ENCODE measurements at regions not wholly inside any gene's neighbourhood (a gene's known extent, or its start where the extent isn't known, plus 50 kb on each side); places are given as distances from the start of the nearest gene placed in this dataset.

DNA sequence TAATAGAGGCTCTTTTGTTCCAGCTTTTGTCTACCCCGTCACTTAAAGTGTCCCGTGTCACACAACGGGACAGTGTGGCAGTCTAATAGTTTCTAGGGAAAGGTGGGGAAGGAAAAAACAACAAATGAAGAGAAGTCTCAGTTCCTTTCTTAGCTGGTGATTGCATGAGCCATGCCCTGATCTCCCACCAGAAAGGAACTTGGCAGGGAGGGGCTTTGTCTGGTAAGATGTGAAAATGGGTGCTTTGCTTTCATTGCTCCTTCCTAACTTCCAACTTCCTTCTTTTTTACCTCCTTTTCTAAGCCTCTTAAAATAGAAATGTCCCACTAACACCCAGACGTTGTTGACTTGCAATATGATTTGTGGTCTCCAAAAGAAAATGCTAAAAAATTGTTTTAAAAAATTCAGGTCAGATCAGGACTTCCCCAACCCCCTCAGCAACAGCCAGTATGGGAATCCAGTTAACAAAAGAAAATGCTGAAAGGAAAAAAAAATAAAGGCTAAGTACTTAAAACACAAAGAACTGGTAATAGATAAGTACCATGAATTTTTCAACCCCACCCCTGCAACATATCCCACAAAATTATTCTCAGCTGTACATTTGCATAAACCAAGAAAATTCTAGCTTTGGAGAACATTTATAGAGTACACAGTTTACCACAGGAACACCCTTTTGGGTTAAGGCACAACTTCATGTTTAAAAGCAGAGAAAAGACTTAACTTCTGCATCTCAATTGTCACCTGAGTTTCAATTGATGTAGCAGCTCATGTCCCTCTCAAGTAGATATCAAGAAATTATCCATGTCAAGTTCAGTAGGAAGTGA, 106.2 kb downstream of the NIBAN1 start:
- Histone ChIP-seq H3K9me2 (ENCODE audit: insufficient read depth) (no peaks in the 10 kb centered on the region), H3K79me2 (ENCODE audit: low read depth) (no peaks in the 10 kb centered on the region), H3K9me3 (ENCODE audit: insufficient read depth, low read depth) (no peaks in the 10 kb centered on the region), H3K4me1 (replicated peaks; ENCODE audit: insufficient read depth) (peaks cover 12% of the 10 kb centered on the region), H3K4me3 (no peak overlapping the region), H3K27ac (no peak overlapping the region), H4K20me1 (ENCODE audit: insufficient read depth) (no peaks in the 10 kb centered on the region), H3K27me3 (ENCODE audit: insufficient read depth, low read depth) (no peaks in the 10 kb centered on the region), H3F3A (ENCODE audit: insufficient read depth, low read depth) (peaks cover 11% of the 10 kb centered on the region), H2AFZ (no peak overlapping the region), H3K4me2 (0 out of 2 replicates have a peak overlapping the region, but pooled peaks have one; percentile 8), H3K36me3 (ENCODE audit: low read depth) (no peaks in the 10 kb centered on the region)
- no peak for TF ChIP-seq EZH2 (IDR thresholded peaks at IDR 0.05; ENCODE audit: low read depth)
- no peak for TF ChIP-seq CTCF (conservative IDR thresholded peaks at IDR 0.05)
- DNase-seq, result no peak
- intact Hi-C loops (cut with micrococcal nuclease; ENCODE audit: unreplicated experiment), result no loop called here
- no TSS peak for BruUV-seq (replicated peaks)
- CTCF ChIA-PET, result no interaction called here
- POLR2A ChIA-PET (ENCODE audit: unreplicated experiment), result interaction anchor here (0.7 kb wide), 1 partner anchor 10 kb away, joined by 8 read pairs; no protein-coding TSS in a partner anchor

DNA sequence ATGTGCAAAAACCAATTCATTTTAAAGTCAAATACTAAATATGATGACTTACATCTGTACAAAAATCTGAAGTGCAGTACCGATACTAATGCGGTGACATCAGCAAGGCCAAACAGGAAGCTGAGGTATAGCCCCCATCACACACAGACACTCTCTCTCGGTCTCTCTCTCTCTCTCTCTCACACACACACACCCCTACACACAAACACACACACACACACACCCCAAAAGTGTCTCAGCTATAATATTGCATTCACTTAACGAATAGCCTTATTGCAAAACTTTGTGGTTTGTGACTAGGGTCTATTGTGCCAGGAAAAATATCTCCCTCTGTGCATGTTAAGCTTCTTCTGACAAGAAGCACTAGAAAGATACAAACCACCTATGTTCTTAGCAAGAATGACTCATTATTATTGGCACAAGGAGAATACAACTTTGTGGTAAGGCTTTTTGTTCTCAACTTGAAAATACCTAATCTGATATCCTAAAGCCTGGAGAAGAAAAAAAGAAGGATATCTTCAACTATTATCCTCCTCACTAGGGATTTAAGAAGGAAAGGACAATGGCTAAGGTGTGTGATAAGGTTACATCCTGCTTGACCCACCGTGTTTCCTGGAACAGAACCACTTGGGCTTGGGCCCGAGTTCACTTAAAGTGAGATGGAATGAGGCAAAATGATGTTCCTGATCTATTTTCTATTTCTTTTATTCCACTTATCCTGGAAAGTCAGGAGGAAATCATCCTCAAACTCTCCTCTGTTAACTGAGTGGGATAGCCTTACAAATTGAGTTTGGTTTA, 107.1 kb downstream of the NIBAN1 start:
- no TSS peak for BruUV-seq (replicated peaks)
- ChIA-PET CTCF (interaction anchor here (0.6 kb wide), 1 partner anchor 785 kb away, joined by 3 read pairs; no protein-coding TSS in a partner anchor), POLR2A (ENCODE audit: unreplicated experiment) (interaction anchor here (0.5 to 0.6 kb wide), 3 partner anchors 63 to 114 kb away, joined by 3 to 4 read pairs (median 4); no protein-coding TSS in a partner anchor)
- TF ChIP-seq CTCF (conservative IDR thresholded peaks at IDR 0.05) (no peak), EZH2 (IDR thresholded peaks at IDR 0.05; ENCODE audit: low read depth) (no peak)
- Histone ChIP-seq H3F3A (ENCODE audit: insufficient read depth, low read depth) (peaks cover 11% of the 10 kb centered on the region), H3K9me3 (ENCODE audit: insufficient read depth, low read depth) (no peaks in the 10 kb centered on the region), H3K79me2 (ENCODE audit: low read depth) (no peaks in the 10 kb centered on the region), H3K36me3 (ENCODE audit: low read depth) (no peaks in the 10 kb centered on the region), H3K9me2 (ENCODE audit: insufficient read depth) (no peaks in the 10 kb centered on the region), H2AFZ (no peak overlapping the region), H4K20me1 (ENCODE audit: insufficient read depth) (no peaks in the 10 kb centered on the region), H3K27ac (0 out of 2 replicates have a peak overlapping the region, but pooled peaks have one; percentile 3), H3K4me3 (no peak overlapping the region), H3K27me3 (ENCODE audit: insufficient read depth, low read depth) (no peaks in the 10 kb centered on the region), H3K4me1 (replicated peaks; ENCODE audit: insufficient read depth) (peaks cover 12% of the 10 kb centered on the region), H3K4me2 (peak overlapping the region; percentile 8; the same call in 1 of the 2 replicates)
- intact Hi-C loops (cut with micrococcal nuclease; ENCODE audit: unreplicated experiment), result no loop called here
- peak; percentile 14 to 84 for DNase-seq

GRCh38 chr1:184866586-184866985, 107.7 kb downstream of the NIBAN1 start:
- Histone ChIP-seq H3K9me2 (ENCODE audit: insufficient read depth) (no peaks in the 10 kb centered on the region), H3K4me2 (peak overlapping the region; percentile 8; the same call in 1 of the 2 replicates), H3K36me3 (ENCODE audit: low read depth) (no peaks in the 10 kb centered on the region), H2AFZ (no peak overlapping the region), H3K79me2 (ENCODE audit: low read depth) (no peaks in the 10 kb centered on the region), H3K4me1 (replicated peaks; ENCODE audit: insufficient read depth) (peaks cover 12% of the 10 kb centered on the region), H4K20me1 (ENCODE audit: insufficient read depth) (no peaks in the 10 kb centered on the region), H3K9me3 (ENCODE audit: insufficient read depth, low read depth) (no peaks in the 10 kb centered on the region), H3K4me3 (no peak overlapping the region), H3F3A (ENCODE audit: insufficient read depth, low read depth) (peaks cover 11% of the 10 kb centered on the region), H3K27ac (no peak overlapping the region), H3K27me3 (ENCODE audit: insufficient read depth, low read depth) (no peaks in the 10 kb centered on the region)
- no TSS peak for BruUV-seq (replicated peaks)
- no peak for TF ChIP-seq CTCF (conservative IDR thresholded peaks at IDR 0.05)
- no peak for TF ChIP-seq EZH2 (IDR thresholded peaks at IDR 0.05; ENCODE audit: low read depth)
- CTCF ChIA-PET, result no interaction called here
- intact Hi-C loops (cut with micrococcal nuclease; ENCODE audit: unreplicated experiment), result no loop called here
- POLR2A ChIA-PET (ENCODE audit: unreplicated experiment), result interaction anchor here (0.6 kb wide), 1 partner anchor 111 kb away, joined by 4 read pairs; no protein-coding TSS in a partner anchor
- DNase-seq, result no peak

All from PC-9 (cell line).